ENCODE measurements at regions not wholly inside any gene's neighbourhood (a gene's known extent, or its start where the extent isn't known, plus 50 kb on each side); places are given as distances from the start of the nearest gene placed in this dataset.

DNA sequence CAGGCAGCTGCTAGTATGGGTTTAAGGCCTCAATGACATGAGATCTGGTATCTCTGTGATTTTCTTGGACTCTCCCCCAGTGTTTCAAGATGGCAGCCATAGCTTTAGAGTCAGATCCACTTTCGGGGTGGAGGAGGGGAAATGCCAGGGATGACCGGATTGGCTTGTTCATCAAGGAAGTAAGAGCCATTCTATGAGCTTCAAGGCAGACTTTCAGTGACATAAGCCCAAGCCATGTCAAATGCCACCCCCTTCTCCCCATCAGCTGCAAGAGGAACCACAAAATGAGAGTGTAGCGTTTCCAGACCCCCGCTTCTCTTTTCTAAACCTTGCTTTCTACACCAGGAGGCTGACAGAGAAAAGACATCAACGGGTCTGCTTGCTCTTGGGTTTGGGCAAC is 271.8 kb downstream of the PSAT1 start:
- no peak for DNase-seq

DNA sequence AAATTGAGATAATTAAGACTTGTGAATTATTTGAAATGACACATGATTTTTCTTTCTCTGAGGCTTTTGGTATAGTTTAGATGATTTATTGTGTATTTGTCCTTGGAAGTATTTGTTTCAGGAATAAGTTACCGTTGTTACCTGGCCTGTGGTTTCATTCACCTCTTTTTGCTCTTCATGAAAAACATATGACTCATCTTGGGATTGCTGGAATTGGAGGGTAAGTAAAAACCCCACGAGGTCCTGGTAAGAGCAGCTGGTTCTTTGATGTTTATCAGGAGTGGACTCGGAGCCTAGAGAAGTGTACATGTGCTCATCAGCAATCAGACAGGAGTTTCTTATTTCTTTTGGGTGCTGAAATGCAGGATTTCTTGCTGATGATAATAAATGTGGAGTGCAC is 275.3 kb downstream of the PSAT1 start:
- no peak for DNase-seq

DNA sequence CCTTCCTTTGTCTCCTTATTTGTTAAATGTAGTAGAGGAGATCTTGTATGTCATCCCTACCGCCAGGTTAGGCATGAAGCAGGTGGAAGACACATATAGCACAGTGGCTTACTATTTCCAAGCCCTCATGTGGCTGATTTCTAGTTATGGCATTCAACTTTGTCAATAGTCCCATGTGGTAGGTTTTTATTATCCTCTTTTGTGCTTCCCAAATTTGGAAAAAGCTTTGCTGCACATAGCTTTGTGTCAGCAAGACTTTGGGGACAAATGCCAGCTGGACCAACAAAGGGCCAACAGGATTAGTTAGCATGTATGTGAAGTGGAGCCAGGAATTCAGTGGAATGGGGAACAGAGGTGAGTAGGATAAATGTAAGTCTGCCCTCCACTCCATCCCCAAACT is 276.3 kb downstream of the PSAT1 start:
- no peak for DNase-seq

DNA sequence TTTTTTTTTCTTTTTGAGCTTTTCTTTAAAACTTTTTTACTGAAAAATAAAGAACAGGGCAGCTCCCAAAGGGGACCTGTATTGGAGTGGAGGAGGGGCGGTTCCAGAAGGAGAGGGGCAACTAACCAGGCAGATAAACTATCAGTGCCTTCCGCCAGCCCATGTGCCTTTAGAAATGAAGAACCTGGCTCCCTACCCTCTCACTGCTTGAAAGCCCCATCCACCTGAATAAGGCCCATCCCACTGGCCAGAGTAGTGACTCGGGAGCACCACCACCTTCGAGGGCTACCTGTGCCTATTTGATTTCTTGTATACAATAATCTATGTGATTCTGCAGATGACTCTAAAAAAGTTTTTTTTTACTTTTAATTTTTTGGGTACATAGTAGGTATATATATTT is 276.7 kb downstream of the PSAT1 start:
- DNase-seq: no peak

DNA sequence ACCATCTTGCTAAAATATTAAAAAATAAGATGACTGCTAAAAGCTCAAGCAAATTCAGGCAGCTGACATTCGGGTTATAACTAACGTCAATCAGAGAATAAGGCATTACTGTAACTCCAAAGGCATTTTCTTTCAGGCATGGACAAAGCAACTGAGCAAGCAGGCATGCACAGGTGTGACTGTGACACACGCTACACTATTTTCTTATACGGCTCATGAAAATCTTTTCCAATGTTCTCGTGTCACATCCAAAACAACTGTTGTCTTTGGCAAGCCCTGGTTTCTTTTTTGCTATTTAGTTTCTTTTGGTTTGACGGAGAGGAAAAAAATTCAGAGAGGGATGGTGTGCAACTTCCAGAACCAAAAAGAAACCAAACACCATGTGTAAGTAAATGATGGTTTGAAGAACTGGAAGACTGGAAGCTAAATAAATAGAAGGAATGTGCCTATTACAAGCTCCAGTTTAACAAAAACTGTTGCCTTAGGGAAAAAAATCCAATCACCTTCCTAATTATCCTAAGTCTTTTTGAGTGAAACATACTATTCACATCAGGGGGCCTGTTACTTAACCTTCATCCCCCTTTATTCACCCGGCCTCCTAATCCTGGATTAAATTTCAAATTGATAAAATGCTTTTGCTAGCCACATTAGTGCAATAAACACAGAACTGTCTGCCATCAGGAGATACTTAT is 277.6 kb downstream of the PSAT1 start:
- no peak for DNase-seq

DNA sequence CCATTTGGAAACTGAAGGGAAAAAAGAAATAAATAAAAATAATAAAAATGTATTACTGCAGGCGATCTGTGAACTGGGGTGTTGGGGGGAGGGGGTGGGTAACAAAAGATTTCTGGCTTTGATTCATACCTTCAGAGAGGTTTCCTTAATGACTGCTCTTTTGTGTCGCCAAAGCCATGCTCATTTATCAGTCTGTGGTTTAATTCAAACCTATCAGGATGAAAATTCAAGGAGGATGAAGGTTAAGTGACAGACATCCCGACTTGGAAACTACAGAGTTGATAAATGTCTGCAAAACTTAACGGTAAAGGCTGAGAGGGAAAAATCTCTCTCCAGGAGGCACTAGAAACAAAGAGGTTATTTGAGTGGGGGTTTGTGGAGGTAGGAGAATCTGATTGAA is 278.2 kb downstream of the PSAT1 start:
- DNase-seq: no peak

DNA sequence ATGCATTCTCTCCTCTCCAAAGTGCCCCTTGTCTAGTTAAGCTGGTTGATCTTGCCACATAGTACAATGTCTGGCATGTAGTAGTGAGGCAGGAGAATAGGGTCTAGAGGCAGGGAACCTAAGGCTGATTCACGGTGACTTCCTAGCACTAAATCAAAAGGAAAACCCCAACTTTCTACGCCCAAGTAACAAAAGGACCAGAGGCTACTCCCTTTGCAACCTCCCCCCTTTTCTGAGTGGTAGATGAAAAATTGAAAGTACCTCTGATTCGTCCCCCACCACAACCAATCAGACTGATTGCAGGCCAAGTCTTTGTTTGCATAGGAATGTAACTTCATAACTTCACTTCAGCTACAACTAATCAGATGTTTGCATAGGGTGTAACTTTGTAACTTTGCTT is 278.8 kb downstream of the PSAT1 start:
- no peak for DNase-seq

DNA sequence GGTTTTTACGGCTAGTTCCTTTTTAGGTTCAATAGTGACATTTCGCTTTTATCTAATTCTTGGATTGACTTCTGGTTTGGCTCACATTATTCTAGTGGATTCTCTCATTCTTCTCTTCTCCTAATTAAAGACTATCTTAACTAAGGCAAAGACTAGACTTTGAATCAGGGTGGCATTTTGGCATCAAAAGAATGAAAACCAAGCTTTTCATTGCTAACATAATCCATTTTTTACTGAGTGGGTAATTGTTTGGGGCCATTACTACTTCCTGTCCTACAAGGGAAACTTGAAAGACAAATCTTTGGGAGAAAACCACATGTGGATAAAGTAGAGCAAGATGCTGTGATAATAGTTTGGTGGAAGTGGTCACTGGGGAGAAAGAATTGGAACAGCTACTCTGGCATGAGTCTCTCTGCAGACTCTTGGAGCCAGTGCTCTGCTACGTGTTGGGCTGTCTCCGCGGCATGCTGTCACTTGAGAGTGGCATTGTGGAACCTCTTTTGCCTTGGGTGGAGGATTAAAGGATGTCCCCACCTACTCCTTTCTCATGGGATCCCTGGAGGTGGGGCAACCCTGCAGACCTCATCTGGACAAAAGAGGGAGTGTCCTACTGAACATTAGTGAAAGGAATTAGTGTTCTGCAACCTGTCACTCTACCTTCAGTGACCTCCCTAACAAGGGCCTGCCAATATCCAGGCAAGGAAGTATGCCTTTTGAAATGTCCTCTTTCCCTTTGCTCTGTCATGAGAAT is 280.4 kb downstream of the PSAT1 start:
- no peak for DNase-seq

DNA sequence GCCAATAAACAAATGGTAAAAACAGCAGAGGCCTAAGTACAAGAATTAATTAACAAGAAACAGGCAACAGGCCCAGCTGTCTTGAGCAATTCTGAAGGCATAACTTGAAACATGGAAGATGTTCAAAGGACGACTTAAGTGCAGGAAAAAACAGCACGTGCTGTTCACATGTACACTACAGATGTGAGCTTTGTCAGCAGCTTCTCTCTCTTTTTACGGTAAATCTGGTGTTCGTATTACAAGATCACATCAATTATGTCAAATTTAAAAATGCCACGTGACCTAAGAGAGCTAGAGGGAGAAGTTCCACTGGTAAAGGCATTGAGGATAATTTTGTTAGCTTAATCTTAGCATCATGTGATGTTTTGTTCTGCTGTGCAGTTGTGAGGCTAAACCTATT is 281.1 kb downstream of the PSAT1 start:
- DNase-seq: no peak

DNA sequence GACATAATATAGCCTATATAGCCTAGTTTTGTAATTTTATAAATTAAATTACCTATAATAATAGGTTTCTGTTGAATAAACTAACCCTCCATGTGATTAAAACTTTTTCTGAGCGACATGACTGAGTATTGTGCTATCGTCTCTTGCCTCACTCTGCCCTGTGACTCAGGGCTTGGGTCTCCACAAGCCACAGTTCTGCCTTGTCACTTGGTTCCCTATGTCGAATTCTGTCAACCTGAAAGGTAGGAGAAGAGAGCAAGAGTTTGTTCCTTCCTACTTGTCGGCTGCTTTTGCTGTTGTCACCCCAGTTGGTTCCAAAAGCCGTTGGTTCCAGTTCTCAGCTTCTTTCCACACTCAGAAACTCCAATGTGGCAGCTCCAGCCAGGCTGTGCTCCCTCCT is 285.9 kb downstream of the PSAT1 start:
- DNase-seq: no peak

DNA sequence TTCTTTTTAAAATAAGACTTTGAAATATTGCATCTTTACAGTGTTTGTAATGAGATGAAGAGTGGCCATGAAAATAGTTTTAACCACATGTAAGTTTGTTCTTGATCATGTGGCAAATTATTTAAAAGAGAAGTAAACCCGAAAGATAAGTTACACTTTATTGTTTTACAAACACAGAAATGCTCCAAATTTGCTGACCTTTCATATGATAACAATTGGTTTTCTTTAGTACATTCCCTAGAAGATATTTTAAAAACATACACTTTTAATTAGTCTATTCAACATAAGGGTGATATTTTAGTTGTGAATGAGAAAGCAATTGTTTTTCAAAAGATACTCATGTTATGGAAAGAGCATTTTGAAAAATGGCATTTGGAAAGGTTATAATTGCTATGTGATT is 287.7 kb downstream of the PSAT1 start:
- DNase-seq: no peak

DNA sequence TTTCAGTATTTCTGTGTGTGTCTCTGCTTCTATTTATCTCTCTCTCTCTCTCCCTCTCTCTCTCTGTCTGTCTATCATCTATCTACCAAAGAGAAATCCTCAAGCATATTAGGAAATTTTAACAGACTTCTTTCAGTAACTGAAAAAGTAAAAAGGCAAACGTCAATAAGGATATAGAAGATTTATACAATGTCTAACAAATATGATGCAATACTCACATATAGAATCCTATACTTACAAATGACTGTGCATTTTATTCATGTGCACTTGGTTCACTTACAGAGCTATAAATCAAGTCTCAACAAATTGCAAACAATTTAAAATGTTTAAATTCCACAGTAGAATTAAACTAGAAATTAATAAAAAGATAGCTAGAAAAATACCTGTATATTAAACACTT is 289.0 kb downstream of the PSAT1 start:
- DNase-seq: no peak

DNA sequence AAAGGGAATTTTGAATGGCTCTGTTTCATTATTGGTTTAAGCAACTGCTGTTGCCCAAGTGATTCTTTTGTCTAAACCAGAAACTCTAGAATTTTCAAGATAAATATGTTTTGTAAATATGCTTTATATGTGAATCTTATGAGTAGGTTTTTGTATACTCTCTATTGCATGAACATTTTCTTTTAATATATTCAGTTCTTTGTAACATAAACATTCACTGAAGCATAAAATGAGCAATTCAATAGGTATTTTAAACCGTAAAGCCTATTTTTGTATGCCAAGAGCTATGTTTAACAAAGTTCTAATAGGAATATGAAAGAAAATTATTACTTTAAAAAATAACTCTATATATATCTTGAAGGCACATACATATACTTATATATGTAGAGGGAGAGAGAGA is 293.1 kb downstream of the PSAT1 start:
- no peak for DNase-seq

DNA sequence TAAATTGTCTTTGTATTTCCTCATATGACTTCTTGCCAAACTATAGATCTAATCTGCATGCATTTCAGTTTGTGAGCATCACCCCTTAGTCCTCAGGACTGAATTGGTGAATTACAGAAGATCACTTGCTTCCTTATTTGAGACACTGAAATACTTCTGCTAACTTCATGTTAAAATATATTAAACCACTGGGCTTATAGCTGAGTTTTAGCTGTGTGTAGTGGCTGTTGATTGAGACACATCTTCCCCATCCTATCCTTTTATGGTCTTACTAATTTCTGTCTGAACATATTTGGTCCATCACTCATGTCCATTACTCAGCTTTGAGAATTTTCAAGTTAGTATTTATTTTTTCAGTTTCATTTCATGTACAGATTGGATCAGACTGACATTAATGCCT is 295.9 kb downstream of the PSAT1 start:
- DNase-seq: no peak

DNA sequence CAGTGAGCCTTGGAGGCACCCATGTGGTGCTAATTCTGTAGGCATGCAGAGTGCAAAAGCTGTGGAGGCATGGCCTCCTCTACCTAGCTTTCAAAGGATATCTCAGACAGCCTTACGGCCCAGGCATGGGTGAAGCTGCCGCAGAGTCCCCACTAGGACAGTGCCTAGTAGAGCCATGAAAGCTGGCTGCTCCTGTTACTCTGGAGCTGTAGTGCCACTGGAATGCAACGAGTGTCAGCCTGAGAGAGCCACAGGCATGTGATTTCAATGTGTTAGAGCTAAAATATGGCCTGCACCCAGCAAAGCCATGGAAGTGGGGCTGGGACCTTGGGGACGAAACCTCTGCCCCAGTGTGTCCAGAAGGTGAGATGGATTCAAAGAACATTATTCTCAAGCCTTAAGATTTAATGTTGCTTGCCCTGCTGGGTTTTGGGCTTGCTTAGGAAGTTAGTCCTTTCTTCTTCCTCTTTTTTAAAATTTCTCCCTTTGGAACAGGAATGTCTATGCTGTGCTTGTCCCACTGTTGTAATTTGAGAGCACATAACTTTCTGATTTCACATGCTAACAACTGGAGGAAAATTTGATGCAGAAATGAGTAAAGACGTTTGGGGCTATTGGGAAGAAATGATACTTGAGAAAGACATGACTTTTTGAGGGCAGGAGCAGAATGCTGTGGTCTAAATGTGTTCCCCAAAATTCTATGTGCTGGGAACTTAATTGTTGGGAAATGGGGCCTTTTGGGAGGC is 298.4 kb downstream of the PSAT1 start:
- no peak for DNase-seq

DNA sequence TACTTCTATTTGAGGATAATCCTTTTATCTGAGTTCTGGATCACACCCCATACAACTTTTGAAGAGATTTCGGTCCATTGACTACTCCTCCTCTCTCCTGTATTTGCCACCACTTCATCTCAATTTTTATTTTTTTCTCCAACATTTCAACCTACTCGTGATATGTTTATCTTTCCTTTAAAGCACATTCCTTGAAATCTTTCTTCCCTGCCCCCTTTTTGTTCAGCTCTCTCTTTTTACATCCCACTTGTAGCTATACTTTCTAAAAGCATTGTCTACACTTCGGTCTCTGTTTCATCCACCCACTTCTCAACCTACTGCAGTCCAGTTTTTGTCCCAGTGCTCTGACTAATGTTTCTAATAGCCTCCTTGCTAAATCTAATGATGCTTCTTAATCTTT is 299.4 kb downstream of the PSAT1 start:
- DNase-seq: no peak

DNA sequence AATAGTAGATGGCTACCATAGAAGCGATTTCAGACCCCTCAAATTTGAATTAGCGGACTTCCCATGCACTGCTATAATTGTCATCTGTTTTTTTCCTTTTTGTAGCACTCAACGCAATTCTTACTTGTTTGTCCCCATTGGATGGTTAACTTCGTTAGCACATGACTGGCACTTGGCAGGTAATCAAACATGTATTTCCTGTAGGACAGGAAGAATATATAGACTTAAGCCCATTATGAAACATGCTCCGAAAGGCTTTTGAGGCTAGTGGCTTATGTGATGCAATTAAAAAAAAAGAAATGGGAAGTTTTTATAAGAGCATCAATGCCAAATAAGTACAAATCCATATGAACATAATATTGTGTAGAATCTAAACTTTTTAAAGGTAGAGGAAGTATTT is 301.2 kb downstream of the PSAT1 start:
- DNase-seq: no peak

DNA sequence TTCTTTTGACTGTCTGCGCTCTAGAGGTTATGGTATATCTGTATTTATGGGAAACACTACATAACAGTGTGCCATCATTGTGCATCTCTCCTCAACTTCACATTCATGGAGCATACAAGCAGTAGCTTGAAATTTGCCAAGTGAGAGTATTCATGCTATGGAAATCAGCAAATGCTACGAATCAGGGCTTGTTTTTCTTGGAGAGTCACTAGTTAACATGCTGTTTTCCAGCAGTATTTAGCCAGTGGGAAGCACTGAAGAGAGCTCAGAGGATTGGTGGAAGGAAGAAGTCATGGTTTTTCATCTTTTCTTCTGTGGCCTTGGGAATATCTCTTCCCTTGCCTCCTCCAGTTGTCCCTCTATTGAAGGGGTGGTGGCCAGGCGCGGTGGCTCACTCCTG is 303.0 kb downstream of the PSAT1 start:
- no peak for DNase-seq

DNA sequence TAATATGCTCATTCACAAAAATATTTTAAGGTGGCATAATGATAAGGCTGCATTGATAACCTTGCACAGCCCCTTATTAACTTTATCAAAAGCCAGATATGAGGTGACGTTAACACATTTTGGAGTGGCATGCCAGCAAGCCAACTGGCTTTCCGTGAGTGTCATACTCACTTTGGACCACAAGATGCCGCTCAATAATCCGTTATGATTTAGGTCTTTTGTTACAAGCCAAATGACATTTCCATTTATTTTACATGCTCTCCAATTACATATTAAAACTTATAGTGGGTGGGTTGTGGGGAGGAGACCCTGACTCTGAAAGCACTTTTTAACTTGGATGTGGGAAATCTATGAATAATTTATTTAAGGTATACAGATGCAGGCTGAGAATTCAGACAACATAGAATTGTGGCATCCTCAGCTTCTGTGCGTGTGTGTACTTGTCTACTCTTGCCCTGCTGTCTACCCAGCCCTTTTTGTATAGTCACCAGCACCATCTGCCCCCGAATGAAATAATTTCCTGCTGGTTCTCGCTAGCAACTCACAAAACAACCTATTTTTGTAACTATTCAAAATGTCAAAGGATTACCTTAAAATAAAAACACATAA is 305.1 kb downstream of the PSAT1 start:
- DNase-seq: peak; percentile 74

DNA sequence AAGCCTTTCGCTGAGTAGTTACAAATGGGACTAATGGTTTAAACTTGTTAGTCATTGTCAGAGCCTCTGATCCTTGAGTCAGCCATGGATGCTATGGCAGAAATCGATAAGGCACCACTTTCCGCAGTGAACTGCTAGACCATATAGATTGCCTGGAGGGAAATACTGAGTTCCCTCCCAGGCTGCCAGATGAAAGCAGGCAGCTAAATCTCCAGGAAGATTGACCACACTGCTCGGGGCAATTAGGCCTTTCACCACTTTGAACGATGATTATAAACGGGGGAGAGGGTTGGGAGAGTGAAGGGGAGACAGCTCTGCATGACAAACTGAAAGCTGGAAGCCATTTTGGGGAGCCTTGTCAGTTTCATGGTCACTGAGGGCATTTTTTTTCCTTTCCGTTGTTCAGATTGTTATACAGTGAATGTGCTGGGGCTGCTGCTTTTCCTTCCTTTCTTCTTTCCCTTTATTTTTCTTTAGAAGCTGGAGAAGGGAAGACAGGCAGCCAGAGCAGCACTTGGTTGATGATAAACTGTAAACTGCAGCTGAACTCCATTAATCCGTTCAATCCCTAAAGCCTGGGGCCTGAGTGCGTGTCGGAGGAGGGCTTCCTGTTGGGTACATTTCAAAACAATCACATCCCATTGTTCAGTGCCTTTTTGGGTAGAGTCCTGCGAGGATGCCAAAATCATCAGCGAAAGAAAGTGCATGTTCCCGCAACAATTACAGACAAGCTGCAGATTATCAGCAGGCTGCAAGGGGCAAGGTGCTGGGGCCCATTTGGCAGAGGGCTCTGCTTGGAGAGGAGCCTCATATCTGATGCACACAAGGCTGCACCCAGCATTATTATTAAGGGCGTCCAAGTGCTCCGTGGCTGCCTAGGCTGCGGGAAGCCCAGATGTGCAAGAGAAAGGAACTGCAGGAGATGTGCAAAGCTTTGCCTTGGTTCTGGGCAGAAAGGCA is 308.4 kb downstream of the PSAT1 start:
- DNase-seq: no peak

DNA sequence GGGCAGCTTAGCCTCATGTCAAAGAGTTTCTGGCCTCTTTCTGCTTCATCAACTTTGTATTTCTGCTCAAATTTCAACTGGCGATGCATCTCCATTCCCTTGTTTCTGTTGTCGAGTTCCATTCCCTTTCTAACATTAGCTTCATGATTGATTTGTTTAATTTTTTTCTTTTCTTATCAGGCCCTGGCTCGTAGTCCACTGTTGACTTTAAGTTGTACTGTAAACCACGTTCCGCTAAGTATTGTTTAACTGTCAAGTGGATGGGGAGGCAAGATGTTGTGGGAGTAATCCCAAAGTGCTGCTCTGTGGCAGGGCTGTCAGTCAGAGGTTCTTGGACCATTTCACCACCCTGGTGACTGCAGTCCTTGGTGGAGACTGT is 309.1 kb downstream of the PSAT1 start:
- no peak for DNase-seq

DNA sequence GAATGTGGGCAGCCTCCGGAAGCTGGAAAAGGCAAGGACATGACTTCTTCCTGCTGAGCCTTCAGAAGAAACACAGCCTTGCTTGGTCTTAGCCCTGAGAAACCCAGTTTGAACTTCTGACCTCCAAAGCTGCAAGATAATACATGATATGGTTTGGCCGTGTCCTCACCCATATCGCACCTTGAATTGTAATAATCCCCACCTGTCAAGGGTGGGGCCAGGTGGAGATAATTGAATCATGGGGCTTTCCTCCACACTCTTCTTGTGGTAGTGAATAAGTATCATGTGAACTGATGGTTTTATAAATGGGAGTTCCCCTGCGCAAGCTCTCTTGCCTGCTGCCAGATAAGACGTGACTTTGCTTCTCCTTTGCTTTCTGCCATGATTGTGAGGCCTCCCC is 310.9 kb downstream of the PSAT1 start:
- DNase-seq: no peak

DNA sequence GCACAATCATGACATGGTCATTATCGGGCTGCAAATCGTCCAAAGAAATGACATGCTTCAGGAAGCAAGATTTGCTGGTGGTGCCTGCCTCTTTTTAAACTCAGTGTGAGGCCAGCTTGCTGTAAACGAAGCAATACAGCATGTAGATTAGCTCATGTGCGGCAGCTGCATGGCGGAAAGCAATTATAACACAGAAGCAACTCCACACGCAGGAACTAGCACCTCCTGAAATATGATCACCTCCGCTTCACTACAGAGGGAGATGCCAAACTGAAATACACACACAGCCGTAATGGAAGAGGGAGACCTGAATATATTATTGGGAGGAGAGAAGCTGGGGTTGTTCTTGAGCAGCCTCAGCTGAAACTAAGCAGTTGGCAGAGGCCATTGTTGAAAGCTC is 312.5 kb downstream of the PSAT1 start:
- DNase-seq: peak; percentile 3
